Mesenchymal stem cell (in vitro differentiated cells and primary cell): ENCODE measurements at regions not wholly inside any gene's neighbourhood (a gene's known extent, or its start where the extent isn't known, plus 50 kb on each side); places are given as distances from the start of the nearest gene placed in this dataset.

Source experiments
- DNase-seq: peaks from one replicate; pipeline ENCODE4 v3.0.0-alpha.2; 2013
- H2AFZ ChIP-seq: one replicate; pipeline ENCODE4 v1.6.1; 2013; ENCODE audit warnings: low read depth, mild to moderate bottlenecking, control low read depth, inconsistent platforms, low read length, moderate library complexity
- H2AK5ac ChIP-seq: 2 replicates; pipeline ENCODE4 v1.6.1; 2013; ENCODE audit warnings: low read length, moderate library complexity, mild to moderate bottlenecking, inconsistent platforms; ENCODE audit not compliant: severe bottlenecking
- H2BK120ac ChIP-seq: one replicate; pipeline ENCODE4 v1.6.1; 2013; ENCODE audit warnings: low read depth, mild to moderate bottlenecking, inconsistent platforms, low read length, moderate library complexity
- H2BK12ac ChIP-seq, 2 experiments: one replicate each; pipeline ENCODE4 v1.6.1; 2013; ENCODE audit warnings: inconsistent platforms in 2 of 2, low read length in 2 of 2, mild to moderate bottlenecking in 2 of 2, moderate library complexity in 2 of 2, control low read depth in 1 of 2
- H2BK15ac ChIP-seq: one replicate; pipeline ENCODE4 v1.6.1; 2013; ENCODE audit warnings: mild to moderate bottlenecking, low read depth, inconsistent platforms; ENCODE audit not compliant: poor library complexity, severe bottlenecking
- H2BK5ac ChIP-seq: 2 replicates; pipeline ENCODE4 v1.6.1; 2013; ENCODE audit warnings: low read depth, mild to moderate bottlenecking, low read length, control low read depth, inconsistent platforms; ENCODE audit not compliant: poor library complexity, severe bottlenecking
- H3K14ac ChIP-seq, 2 experiments: one replicate each; pipeline ENCODE4 v1.6.1; 2013; ENCODE audit warnings: inconsistent platforms in 2 of 2, low read length in 2 of 2, control low read depth in 1 of 2, mild to moderate bottlenecking in 1 of 2, moderate library complexity in 1 of 2
- H3K18ac ChIP-seq, 2 experiments: one replicate each; pipeline ENCODE4 v1.6.1; 2013; ENCODE audit warnings: inconsistent platforms in 2 of 2, low read length in 2 of 2, control low read depth in 1 of 2, low read depth in 1 of 2, mild to moderate bottlenecking in 1 of 2
- H3K23ac ChIP-seq, 2 experiments: one replicate each; pipeline ENCODE4 v1.6.1; 2013; ENCODE audit warnings: inconsistent platforms in 2 of 2, low read length in 2 of 2, mild to moderate bottlenecking in 2 of 2, moderate library complexity in 2 of 2, control low read depth in 1 of 2
- H3K27ac ChIP-seq: 2 replicates; pipeline ENCODE4 v1.5.1; 2013; ENCODE audit warnings: mild to moderate bottlenecking, moderate library complexity, low read length, control low read depth, inconsistent platforms; ENCODE audit not compliant: poor library complexity, severe bottlenecking
- H3K27me3 ChIP-seq, 2 experiments: 2 replicates each; pipeline versions ENCODE4 v1.6.1 to v1.7.0; 2013; ENCODE audit warnings: low read length in 2 of 2, mild to moderate bottlenecking in 2 of 2, moderate library complexity in 2 of 2, control low read depth in 1 of 2, inconsistent platforms in 1 of 2; ENCODE audit not compliant: control insufficient read depth in 1 of 2, insufficient read depth in 1 of 2
- H3K36me3 ChIP-seq, 2 experiments: 2 replicates each; pipeline versions ENCODE4 v1.6.1 to v1.7.0; 2013; ENCODE audit warnings: low read length in 2 of 2, control low read depth in 1 of 2, inconsistent platforms in 1 of 2, low read depth in 1 of 2, mild to moderate bottlenecking in 1 of 2; ENCODE audit not compliant: insufficient read depth in 2 of 2, control insufficient read depth in 1 of 2
- H3K4ac ChIP-seq, 2 experiments: one replicate each; pipeline ENCODE4 v1.6.1; 2013; ENCODE audit warnings: inconsistent platforms in 2 of 2, low read length in 2 of 2, mild to moderate bottlenecking in 2 of 2, moderate library complexity in 2 of 2, control low read depth in 1 of 2, low read depth in 1 of 2
- H3K4me1 ChIP-seq: 2 replicates; pipeline ENCODE4 v1.6.1; 2013; ENCODE audit warnings: low read depth, low read length, control low read depth; ENCODE audit not compliant: control insufficient read depth, insufficient read depth
- H3K4me2 ChIP-seq: 2 replicates; pipeline ENCODE4 v1.6.1; 2013; ENCODE audit warnings: low read length, mild to moderate bottlenecking, inconsistent platforms; ENCODE audit not compliant: poor library complexity, severe bottlenecking
- H3K4me3 ChIP-seq, 2 experiments: 2 replicates each; pipeline versions ENCODE4 v1.5.1 to v1.7.0; 2013; ENCODE audit warnings: low read length in 2 of 2, mild to moderate bottlenecking in 2 of 2, control low read depth in 1 of 2, low read depth in 1 of 2; ENCODE audit not compliant: insufficient read depth in 1 of 2
- H3K79me1 ChIP-seq: replicated peaks from 2 replicates; pipeline ENCODE4 v1.6.1; 2013; ENCODE audit warnings: mild to moderate bottlenecking, control low read depth, low read length, inconsistent platforms; ENCODE audit not compliant: poor library complexity, severe bottlenecking
- H3K9ac ChIP-seq: 2 replicates; pipeline ENCODE4 v1.7.0; 2013; ENCODE audit warnings: mild to moderate bottlenecking, low read length, moderate library complexity
- H3K9me3 ChIP-seq: 2 replicates; pipeline ENCODE4 v1.7.0; 2013; ENCODE audit warnings: mild to moderate bottlenecking, low read length; ENCODE audit not compliant: control insufficient read depth
- H4K8ac ChIP-seq: one replicate; pipeline ENCODE4 v1.6.1; 2013; ENCODE audit warnings: inconsistent platforms, mild to moderate bottlenecking, low read length, moderate library complexity
- H4K91ac ChIP-seq: one replicate; pipeline ENCODE4 v1.6.1; 2013; ENCODE audit warnings: mild to moderate bottlenecking, low read length, inconsistent platforms
- WGBS: methylation state at CpG from one replicate; pipeline ENCODE4 v1.1.7; 2013; ENCODE audit warnings: mixed read lengths; 5-methylcytosine and 5-hydroxymethylcytosine counted together

DNA sequence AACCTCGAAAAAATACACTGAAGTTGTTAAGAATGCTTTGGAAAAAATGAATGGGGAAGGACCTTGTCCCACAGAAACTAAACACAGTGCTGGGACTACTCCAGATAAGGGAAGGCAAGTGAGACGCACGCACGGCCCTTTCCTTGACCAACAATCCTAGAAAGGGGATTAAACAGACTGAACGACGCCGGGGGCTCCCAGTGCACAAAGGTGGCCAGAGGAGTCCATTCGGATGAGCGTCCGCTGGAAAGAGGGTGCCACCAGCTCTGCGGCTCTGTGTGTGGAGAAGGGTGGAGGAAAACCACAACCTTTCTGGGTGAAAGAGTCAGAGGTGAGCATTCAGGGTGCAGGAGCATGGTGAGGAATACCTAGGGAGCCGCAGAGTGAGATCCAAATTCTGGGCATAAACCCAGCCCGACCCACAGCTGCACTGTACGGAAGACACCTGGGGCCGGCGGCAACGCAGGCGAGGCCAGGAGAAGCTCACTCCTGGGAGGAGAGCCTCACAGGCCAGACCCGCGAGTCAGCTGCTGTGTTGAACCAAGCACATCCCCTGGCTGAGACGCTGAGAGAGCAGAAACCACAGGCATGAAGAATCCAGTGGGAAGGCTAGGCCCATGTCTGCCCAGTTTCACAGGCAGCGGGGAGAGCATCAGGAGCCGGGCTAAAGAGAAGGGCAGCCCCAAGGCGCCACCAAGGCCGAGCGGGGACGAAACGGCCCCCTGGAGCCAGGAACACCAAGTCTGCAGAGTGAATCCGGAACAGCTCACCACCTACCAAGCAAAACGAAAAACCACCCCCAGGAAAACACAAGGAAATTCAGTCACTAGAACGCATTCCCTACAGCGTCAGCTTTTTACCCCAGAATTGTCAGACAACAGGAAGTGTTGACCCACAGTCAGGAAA lies 177.1 kb downstream of the BRD1 start:
- 85% methylated on average over 32 of the region's 32 CpGs for WGBS

DNA sequence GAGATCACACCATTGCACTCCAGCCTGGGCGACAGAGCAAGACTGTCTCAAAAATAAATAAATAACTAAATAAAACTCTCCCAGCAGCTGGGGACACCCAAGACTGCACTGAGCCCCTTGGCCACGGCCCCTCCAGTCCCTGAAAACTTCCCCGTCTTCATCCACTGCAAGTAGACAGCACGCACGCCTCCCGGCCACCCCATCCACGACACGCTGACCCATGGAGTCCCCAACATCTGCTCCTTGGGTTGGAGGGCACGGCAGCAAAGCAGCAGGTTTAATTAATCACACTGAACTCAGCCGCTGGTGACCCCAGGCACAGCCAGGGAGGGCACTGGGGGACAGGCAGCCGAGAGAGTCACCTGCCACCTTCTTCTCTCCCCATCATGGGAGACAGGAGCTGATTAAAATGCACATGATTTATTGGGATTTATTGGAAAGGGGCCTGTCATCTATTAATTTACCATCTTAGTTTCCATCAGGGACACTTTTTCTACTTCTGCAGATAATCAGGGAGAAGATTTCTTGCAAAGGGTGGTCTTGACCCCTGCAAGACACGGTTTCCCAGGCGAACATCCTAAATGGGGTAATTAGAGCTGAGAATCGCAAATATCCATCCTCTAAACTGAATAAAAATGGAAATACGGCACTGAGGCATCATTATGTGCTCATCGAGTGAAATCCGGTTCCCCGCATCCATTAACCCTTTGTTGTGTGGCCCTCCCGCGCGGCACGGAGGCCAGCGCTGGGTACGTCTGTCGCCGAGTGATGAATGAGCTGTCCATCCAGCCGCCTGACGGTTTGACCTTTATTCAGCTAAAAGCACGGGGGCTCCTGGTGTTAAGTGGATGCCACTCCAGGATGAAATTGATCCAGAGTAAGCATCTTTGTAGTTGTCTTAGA lies 178.3 kb downstream of the BRD1 start:
- H3K14ac ChIP-seq = no peak overlapping the region
- H4K8ac ChIP-seq = peak overlapping the region; percentile 49
- H2BK15ac ChIP-seq = no peak overlapping the region
- no peaks in the 10 kb centered on the region for H3K27me3 ChIP-seq
- H4K91ac ChIP-seq = no peak overlapping the region
- no peak overlapping the region for H3K23ac ChIP-seq
- H3K36me3 ChIP-seq = no peaks in the 10 kb centered on the region
- H3K18ac ChIP-seq = no peak overlapping the region
- H3K9me3 ChIP-seq = no peaks in the 10 kb centered on the region
- H2AFZ ChIP-seq = no peak overlapping the region
- H2BK12ac ChIP-seq = no peak overlapping the region
- no peaks in the 10 kb centered on the region for H3K4me1 ChIP-seq
- WGBS = 86% methylated on average over 28 of the region's 29 CpGs
- no peak overlapping the region for H3K27ac ChIP-seq
- H3K4me2 ChIP-seq = no peak overlapping the region
- H3K4me3 ChIP-seq = no peak overlapping the region
- DNase-seq = no peak
- no peak overlapping the region for H2BK120ac ChIP-seq
- H3K4ac ChIP-seq = no peak overlapping the region
- no peak overlapping the region for H2BK5ac ChIP-seq
- no peaks in the 10 kb centered on the region for H3K79me1 ChIP-seq
- H3K9ac ChIP-seq = no peak overlapping the region
- H2AK5ac ChIP-seq = no peak overlapping the region

More for the DNA sequence above, 177.1 kb downstream of the BRD1 start:
- H3K27me3 ChIP-seq = peaks cover 0 to 5% of the 10 kb centered on the region in 2 experiments
- H2BK15ac ChIP-seq = no peak overlapping the region
- H3K4me3 ChIP-seq = no peak overlapping the region
- H3K79me1 ChIP-seq = no peaks in the 10 kb centered on the region
- no peak overlapping the region for H3K4ac ChIP-seq
- no peak overlapping the region for H3K9ac ChIP-seq
- no peak overlapping the region for H3K27ac ChIP-seq
- no peak overlapping the region for H4K8ac ChIP-seq
- H3K9me3 ChIP-seq = no peaks in the 10 kb centered on the region
- no peak overlapping the region for H3K4me2 ChIP-seq
- DNase-seq = no peak
- H2BK5ac ChIP-seq = no peak overlapping the region
- no peak overlapping the region for H2AFZ ChIP-seq
- no peak overlapping the region for H3K18ac ChIP-seq
- no peak overlapping the region for H2BK120ac ChIP-seq
- H3K36me3 ChIP-seq = no peaks in the 10 kb centered on the region
- no peak overlapping the region for H3K14ac ChIP-seq
- H3K4me1 ChIP-seq = no peaks in the 10 kb centered on the region
- no peak overlapping the region for H2BK12ac ChIP-seq
- no peak overlapping the region for H3K23ac ChIP-seq
- no peak overlapping the region for H2AK5ac ChIP-seq
- no peak overlapping the region for H4K91ac ChIP-seq

DNA sequence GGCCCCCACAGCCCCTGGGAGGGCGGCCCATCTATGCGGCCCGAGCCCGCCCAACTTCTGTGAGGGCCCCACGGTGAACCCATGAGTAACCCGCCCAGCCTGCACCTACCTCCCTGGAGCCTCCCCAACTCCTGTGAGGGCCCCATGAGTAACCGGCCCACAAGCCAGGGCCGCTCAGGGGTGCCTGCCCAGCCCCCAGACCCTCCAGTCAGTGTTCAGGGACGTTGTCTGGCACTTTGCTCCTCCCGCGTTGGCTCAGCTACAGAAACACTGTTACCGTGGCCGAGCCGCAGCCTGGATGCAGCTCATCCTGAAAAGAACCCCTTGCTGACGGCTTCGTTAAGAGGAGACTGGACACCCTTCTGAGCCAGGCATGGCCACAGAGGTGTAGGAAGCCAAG lies 179.6 kb downstream of the BRD1 start:
- no peak overlapping the region for H2BK12ac ChIP-seq
- no peak overlapping the region for H3K4me3 ChIP-seq
- no peak for DNase-seq
- H3K36me3 ChIP-seq = no peaks in the 10 kb centered on the region
- no peak overlapping the region for H2BK5ac ChIP-seq
- H3K9ac ChIP-seq = no peak overlapping the region
- no peaks in the 10 kb centered on the region for H3K79me1 ChIP-seq
- no peaks in the 10 kb centered on the region for H3K4me1 ChIP-seq
- H4K91ac ChIP-seq = no peak overlapping the region
- no peaks in the 10 kb centered on the region for H3K27me3 ChIP-seq
- H2BK120ac ChIP-seq = no peak overlapping the region
- no peak overlapping the region for H2BK15ac ChIP-seq
- H3K14ac ChIP-seq = no peak overlapping the region
- no peak overlapping the region for H3K23ac ChIP-seq
- WGBS = 85% methylated on average over 16 of the region's 16 CpGs
- no peak overlapping the region for H3K18ac ChIP-seq
- H3K9me3 ChIP-seq = no peaks in the 10 kb centered on the region
- H3K4ac ChIP-seq = no peak overlapping the region
- H3K4me2 ChIP-seq = no peak overlapping the region
- no peak overlapping the region for H2AFZ ChIP-seq
- H4K8ac ChIP-seq = no peak overlapping the region
- no peak overlapping the region for H2AK5ac ChIP-seq
- no peak overlapping the region for H3K27ac ChIP-seq

DNA sequence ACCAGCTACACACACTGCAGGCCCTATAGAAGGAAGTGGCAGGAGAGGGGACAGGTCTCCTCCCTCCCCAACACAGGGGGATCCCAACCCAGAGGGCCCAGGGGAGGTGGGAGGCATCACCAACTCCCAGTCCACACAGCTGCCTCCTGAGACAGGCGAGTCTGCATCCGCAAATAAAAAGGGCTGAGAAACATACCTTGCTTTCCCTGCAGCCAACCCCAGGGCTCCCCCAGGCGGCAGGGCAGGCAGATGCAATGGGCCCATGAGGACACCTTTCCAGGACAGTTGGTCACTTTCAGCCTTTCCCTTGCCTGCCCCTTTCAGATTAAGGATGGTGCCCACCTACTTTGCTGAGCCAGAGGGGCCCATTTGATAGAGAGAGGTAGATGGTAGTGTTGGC lies 180.0 kb downstream of the BRD1 start:
- H2BK5ac ChIP-seq = no peak overlapping the region
- no peak overlapping the region for H3K23ac ChIP-seq
- H3K27ac ChIP-seq = no peak overlapping the region
- no peak overlapping the region for H3K4me2 ChIP-seq
- no peaks in the 10 kb centered on the region for H3K4me1 ChIP-seq
- H3K79me1 ChIP-seq = no peaks in the 10 kb centered on the region
- no peak for DNase-seq
- no peak overlapping the region for H2BK120ac ChIP-seq
- no peak overlapping the region for H2AFZ ChIP-seq
- no peaks in the 10 kb centered on the region for H3K9me3 ChIP-seq
- no peak overlapping the region for H2BK12ac ChIP-seq
- H3K18ac ChIP-seq = no peak overlapping the region
- H3K36me3 ChIP-seq = no peaks in the 10 kb centered on the region
- no peak overlapping the region for H2BK15ac ChIP-seq
- no peak overlapping the region for H4K91ac ChIP-seq
- no peak overlapping the region for H2AK5ac ChIP-seq
- no peak overlapping the region for H3K4me3 ChIP-seq
- no peak overlapping the region for H3K9ac ChIP-seq
- no peak overlapping the region for H3K4ac ChIP-seq
- no peak overlapping the region for H3K14ac ChIP-seq
- no peaks in the 10 kb centered on the region for H3K27me3 ChIP-seq
- 83% methylated on average over 3 of the region's 3 CpGs for WGBS
- H4K8ac ChIP-seq = no peak overlapping the region
